Activated naive CD8-positive, alpha-beta T cell treated with anti-CD3 and anti-CD28 coated beads for 36 hours (primary cell): ENCODE measurements at regions not wholly inside any gene's neighbourhood (a gene's known extent, or its start where the extent isn't known, plus 50 kb on each side); places are given as distances from the start of the nearest gene placed in this dataset.
"Not testable (repeated sequence)": the region's sequence is repeated elsewhere in the genome, so short reads cannot be mapped to it uniquely, and the experiment has no call there.

Experiments used
- DNase-seq: peaks from one replicate; pipeline ENCODE4 v3.0.0; 2021
- H3K27ac Mint-ChIP-seq: one replicate; pipeline ENCODE4 v1.8.0; 2022; ENCODE audit warnings: mild to moderate bottlenecking, moderate library complexity, mixed read lengths
- H3K27me3 Mint-ChIP-seq: one replicate; pipeline ENCODE4 v1.8.0; 2022; ENCODE audit warnings: mild to moderate bottlenecking, mixed read lengths
- H3K36me3 Mint-ChIP-seq: one replicate; pipeline ENCODE4 v1.8.0; 2021; ENCODE audit warnings: mild to moderate bottlenecking, mixed read lengths
- H3K4me1 Mint-ChIP-seq: one replicate; pipeline ENCODE4 v1.8.0; 2021; ENCODE audit warnings: mixed read lengths
- H3K4me3 Mint-ChIP-seq: one replicate; pipeline ENCODE4 v1.8.0; 2022; ENCODE audit warnings: mild to moderate bottlenecking, moderate library complexity, mixed read lengths
- H3K9me3 Mint-ChIP-seq: one replicate; pipeline ENCODE4 v1.8.0; 2022; ENCODE audit warnings: mixed read lengths

DNA sequence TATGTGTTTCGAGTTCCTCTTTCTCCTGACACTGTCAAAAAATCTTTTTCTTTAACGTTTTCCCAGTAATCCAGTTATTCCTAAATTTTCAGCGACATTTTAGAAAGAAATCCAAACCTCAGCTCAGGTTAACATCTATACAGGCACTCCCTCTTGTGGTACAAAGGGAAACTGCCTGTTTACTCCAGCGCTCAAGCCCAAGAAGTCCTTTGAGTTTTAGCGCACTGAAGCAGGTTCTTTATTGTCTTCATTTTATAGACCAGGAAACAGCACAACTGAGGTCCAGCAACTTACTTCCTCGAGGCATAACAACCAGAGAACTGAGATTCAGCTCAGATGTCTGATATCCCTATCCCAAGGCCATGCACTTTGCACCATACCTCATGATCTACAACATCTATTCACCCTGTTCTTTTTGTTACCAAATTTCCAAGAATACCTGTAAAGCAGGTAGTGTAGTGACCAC is 287.2 kb upstream of the MKLN1 start:
- H3K9me3 Mint-ChIP-seq, result peaks cover 3% of the 10 kb centered on the region
- DNase-seq, result no peak
- H3K27ac Mint-ChIP-seq, result peak overlapping the region; percentile 39
- H3K4me1 Mint-ChIP-seq, result peaks cover 55% of the 10 kb centered on the region
- H3K36me3 Mint-ChIP-seq, result peaks cover 25% of the 10 kb centered on the region
- H3K27me3 Mint-ChIP-seq, result no peaks in the 10 kb centered on the region
- H3K4me3 Mint-ChIP-seq, result peak overlapping the region; percentile 12

DNA sequence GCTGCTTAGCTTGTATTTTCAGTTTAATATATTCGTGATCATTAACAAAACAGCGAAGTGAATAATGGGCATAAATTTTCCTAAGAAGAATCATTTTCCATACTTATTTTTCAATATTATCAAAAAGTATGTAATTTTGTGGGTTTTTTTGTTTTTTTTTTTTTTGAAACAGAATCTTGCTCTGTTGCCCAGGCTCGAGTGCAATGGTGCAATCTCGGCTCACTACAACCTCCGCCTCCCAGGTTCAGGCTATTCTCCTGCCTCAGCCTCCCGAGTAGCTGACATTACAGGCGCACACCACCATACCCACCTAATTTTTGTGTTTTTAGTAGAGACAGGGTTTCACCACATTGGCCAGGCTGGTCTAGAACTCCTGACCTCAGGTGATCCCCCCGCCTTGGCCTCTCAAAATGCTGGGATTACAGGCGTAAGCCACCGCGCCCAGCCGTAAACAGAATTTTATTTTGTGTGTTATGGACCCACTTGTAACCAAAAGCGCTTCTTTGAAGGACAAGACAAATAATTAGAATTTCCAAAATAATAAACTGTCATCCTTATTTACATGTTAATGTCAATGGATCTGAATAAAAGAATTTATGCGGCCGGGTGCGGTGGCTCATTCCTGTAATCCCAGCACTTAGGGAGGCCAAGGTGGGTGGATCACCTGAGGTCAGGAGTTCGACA is 286.5 kb upstream of the MKLN1 start:
- H3K4me1 Mint-ChIP-seq, result peaks cover 52% of the 10 kb centered on the region
- not testable (repeated sequence) for H3K27me3 Mint-ChIP-seq, H3K27ac Mint-ChIP-seq, DNase-seq, H3K4me3 Mint-ChIP-seq, H3K9me3 Mint-ChIP-seq
- peaks cover 28% of the 10 kb centered on the region for H3K36me3 Mint-ChIP-seq

DNA sequence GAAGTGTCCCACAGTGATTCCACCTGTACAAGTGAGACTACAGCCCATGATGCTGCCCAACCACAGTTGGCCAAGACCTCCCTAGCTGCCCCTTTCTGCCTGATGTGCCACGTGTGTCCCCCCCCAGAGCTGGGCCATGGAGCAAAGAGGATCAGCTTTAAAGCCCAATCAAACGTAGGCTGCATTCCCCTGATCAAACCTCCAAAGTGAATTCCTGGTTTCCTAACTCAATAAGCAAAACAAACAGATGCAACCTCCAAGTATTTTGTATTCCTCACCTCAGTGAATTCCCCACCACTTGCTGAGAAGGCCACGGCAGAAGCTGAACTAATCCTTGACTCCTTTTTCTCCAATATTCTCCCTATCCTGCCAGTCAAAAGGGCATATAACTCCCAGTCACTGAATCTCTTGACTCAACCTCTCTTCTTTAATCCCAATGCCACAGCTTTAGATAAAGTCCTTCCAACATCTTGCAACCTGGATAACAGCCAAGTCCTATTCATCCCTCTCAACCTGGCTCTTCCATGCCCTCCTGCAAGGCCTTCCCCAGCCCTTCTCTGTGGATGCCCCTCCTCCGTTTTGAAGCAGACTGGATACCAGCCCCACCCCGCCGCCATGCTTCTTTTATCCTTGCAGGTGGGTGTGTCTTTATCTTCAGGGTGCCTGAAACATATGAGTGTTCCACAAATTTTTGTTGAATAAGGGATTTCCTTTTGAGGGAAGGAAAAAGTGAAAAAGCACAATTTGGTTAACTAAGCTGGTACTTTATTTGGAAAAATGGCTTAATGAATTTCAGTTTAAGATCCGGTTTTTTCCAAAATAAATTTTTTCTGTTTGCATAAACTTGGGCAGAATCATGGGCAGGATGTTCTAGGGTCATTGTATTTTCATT is 285.2 kb upstream of the MKLN1 start:
- H3K27ac Mint-ChIP-seq, result peak overlapping the region; percentile 41
- H3K4me3 Mint-ChIP-seq, result no peak overlapping the region
- no peak for DNase-seq
- H3K4me1 Mint-ChIP-seq, result peaks cover 52% of the 10 kb centered on the region
- peaks cover 9% of the 10 kb centered on the region for H3K9me3 Mint-ChIP-seq
- no peaks in the 10 kb centered on the region for H3K27me3 Mint-ChIP-seq
- peaks cover 40% of the 10 kb centered on the region for H3K36me3 Mint-ChIP-seq

DNA sequence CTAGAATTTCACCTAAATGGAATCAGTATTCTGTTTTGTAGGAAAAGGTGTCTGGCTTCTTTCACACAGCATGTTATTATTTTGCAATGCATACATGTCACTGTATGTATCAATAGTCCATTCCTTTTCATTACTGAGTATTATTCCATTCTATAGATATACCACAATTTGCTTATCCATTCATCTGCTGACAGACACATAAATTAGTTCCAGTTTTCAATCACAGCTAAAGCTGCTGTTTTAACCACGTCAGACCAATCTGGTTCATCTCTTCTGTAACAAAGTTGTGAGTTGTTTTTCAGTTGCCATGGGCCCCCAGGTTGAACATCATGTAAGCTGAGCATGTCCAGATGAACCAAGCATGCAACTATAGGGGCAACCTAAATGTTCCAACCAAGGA is 282.1 kb upstream of the MKLN1 start:
- H3K9me3 Mint-ChIP-seq, result peaks cover 11% of the 10 kb centered on the region
- H3K4me1 Mint-ChIP-seq, result peaks cover 54% of the 10 kb centered on the region
- H3K27ac Mint-ChIP-seq, result no peak overlapping the region
- H3K4me3 Mint-ChIP-seq, result no peak overlapping the region
- no peaks in the 10 kb centered on the region for H3K27me3 Mint-ChIP-seq
- H3K36me3 Mint-ChIP-seq, result peaks cover 56% of the 10 kb centered on the region
- no peak for DNase-seq

DNA sequence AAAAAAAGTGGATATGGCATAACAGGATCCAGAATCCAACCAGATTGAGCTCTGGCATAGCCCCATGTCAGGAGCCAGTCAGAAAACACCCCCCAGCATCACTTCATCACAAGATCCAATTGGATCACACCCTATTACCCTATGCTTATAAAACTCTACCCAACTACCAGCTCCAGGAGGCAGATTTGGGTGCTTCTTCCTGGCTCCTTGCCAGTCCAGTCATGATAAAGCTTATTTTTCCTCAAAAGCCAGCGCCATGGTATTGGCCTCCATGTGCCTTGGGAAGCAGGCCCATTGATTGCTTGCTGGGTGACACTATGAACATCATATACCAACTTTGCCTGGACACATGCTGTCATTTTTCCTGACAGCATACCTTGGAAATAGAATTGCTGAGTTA is 281.4 kb upstream of the MKLN1 start:
- H3K36me3 Mint-ChIP-seq, result peaks cover 58% of the 10 kb centered on the region
- peaks cover 52% of the 10 kb centered on the region for H3K4me1 Mint-ChIP-seq
- H3K27ac Mint-ChIP-seq, result peak overlapping the region; percentile 67

DNA sequence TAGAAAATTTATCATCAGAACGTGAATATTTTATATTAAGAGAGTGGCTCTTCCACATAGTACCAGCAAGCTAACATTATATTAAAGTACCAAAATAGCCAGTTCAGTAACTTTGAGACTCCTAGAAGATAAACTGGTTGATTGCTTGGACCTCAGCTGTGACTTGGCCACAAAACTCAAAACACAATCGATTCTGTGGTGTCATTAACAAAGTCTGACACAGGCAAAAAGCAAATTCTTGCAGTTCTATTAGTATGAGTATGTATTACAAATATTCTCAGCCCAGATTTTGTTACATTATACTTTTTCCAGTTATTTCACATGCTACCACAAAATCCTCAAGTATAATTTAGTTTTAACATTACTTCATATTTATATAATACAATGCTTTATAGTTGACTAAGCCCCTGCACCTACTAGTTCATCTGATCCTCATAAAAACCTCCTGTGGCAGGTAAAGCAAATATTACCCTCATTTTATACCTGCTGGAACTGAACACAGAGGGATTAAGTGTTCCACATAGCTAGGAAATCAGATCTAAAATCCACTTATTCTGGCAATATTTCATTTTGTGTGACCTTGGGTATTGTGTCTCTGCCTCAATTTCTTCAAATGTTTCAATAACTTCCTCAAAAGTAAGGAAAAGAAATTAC is 279.9 kb upstream of the MKLN1 start:
- no peak for DNase-seq
- peaks cover 58% of the 10 kb centered on the region for H3K36me3 Mint-ChIP-seq
- H3K27ac Mint-ChIP-seq, result no peak overlapping the region
- H3K9me3 Mint-ChIP-seq, result peaks cover 11% of the 10 kb centered on the region
- H3K27me3 Mint-ChIP-seq, result no peaks in the 10 kb centered on the region
- peaks cover 47% of the 10 kb centered on the region for H3K4me1 Mint-ChIP-seq
- H3K4me3 Mint-ChIP-seq, result no peak overlapping the region

More for the DNA sequence above, 281.4 kb upstream of the MKLN1 start:
- H3K4me3 Mint-ChIP-seq, result no peak overlapping the region
- no peaks in the 10 kb centered on the region for H3K27me3 Mint-ChIP-seq
- no peak for DNase-seq
- peaks cover 11% of the 10 kb centered on the region for H3K9me3 Mint-ChIP-seq

DNA sequence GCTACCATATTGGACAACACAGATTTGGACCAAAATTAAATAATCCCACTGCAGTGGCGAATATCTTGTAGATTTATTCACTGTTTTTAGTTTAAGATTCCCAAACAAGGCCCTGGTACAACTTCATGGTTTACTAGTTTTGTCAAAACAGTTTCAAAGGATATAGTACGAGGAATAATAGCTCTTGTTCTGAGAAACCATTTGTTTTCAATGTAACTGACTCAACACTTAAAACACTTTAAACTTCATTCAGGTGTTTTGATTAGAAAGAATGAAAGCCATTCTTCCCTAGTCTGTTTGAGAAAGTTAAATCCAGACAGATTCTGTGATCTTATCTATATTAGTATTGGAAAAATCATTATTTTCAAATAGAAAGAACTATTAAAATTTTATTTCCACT is 276.4 kb upstream of the MKLN1 start:
- peaks cover 45% of the 10 kb centered on the region for H3K36me3 Mint-ChIP-seq
- H3K27ac Mint-ChIP-seq, result no peak overlapping the region
- peaks cover 3% of the 10 kb centered on the region for H3K9me3 Mint-ChIP-seq
- no peaks in the 10 kb centered on the region for H3K27me3 Mint-ChIP-seq
- peaks cover 60% of the 10 kb centered on the region for H3K4me1 Mint-ChIP-seq
- no peak for DNase-seq
- no peak overlapping the region for H3K4me3 Mint-ChIP-seq

DNA sequence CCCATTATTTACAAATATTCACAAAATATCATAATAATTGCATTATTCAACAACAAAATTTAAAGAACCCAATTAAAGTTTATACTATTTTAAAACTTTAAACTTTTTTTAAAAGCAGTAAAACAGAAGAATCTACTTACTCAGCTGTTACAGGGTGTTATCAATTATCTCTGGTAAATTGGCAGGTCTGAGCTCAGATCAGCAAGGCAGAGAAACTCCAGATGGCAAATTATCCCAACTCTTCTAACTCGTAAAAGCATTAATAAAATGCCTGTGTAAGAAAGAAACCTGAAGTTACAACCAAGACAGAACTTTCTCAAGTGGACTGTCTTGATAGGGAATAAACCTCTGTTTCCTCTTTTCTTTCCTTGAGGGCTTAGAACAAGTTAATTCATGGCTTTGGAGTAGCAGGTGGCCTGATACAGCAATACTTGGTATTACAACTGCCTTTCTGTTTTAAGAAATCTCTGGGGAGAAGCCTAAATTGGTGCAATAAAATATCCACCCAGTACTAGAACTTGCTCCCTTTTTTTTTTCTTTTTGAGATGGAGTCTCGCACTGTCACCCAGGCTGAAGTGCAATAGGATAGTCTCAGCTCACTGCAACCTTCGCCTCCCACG is 275.3 kb upstream of the MKLN1 start:
- peaks cover 1% of the 10 kb centered on the region for H3K9me3 Mint-ChIP-seq
- no peak overlapping the region for H3K27ac Mint-ChIP-seq
- H3K4me3 Mint-ChIP-seq, result no peak overlapping the region
- H3K4me1 Mint-ChIP-seq, result peaks cover 65% of the 10 kb centered on the region
- H3K27me3 Mint-ChIP-seq, result no peaks in the 10 kb centered on the region
- DNase-seq, result no peak
- H3K36me3 Mint-ChIP-seq, result peaks cover 37% of the 10 kb centered on the region

DNA sequence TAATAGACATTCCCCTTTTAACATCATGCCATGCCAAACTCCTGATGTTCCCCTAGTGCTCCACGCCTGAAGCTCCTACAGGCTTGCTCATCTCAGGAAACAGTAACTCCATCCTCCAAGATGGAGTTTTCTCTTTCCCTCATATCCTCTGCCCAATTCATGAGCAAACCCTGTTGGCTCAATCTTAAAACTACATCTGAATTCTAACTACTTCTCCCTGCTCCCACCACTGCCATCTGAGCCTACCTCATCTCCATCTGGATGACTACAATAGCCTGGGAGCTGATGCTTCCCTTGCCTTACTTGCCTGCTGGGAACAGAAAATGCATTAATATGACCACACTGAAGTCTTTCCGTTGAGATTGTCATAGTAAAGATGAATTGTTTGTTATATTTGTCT is 271.7 kb upstream of the MKLN1 start:
- Mint-ChIP-seq H3K4me3 (no peak overlapping the region), H3K27ac (peak overlapping the region; percentile 94), H3K9me3 (peaks cover 2% of the 10 kb centered on the region), H3K4me1 (peaks cover 60% of the 10 kb centered on the region), H3K27me3 (no peaks in the 10 kb centered on the region), H3K36me3 (peaks cover 26% of the 10 kb centered on the region)
- no peak for DNase-seq

DNA sequence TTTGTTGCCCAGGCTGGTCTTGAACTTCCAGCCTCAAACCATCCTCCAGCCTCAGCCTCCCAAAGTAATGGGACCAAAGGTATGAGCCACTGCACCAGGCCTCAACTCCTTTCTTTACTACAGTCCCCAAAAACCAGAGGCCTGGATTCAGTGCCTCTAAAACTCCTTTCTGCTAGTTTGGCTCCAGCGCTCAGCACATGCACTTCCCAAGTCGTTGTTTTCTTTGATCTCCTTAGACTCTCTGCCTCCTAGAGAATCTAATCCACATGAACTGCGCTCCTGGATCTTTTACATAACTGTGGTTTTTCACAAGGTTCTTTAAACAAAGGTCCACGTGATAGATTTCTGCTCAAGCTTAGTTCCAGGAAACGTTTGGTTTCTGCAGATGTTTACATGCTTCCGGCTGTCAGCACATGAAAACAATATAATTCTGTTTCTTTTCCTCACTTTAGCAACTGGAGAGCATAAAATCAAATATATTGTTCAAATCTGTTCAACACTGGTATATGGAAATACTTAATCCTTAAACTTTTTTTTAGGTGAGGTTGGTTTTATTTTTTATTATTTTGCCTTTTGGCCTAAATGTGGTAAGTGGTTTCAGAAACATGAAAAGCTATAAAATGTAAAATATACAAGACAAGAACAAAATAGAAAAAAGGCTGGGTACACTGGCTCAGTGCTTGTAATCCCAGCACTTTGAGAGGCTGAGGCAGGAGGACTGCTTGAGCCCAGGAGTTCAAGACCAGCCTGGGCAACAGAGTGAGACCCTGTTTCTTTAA is 270.5 kb upstream of the MKLN1 start:
- H3K27ac Mint-ChIP-seq, result peak overlapping the region; percentile 94
- peaks cover 2% of the 10 kb centered on the region for H3K9me3 Mint-ChIP-seq
- DNase-seq, result no peak
- H3K36me3 Mint-ChIP-seq, result peaks cover 31% of the 10 kb centered on the region
- peaks cover 64% of the 10 kb centered on the region for H3K4me1 Mint-ChIP-seq
- peak overlapping the region; percentile 57 for H3K4me3 Mint-ChIP-seq
- H3K27me3 Mint-ChIP-seq, result no peaks in the 10 kb centered on the region

DNA sequence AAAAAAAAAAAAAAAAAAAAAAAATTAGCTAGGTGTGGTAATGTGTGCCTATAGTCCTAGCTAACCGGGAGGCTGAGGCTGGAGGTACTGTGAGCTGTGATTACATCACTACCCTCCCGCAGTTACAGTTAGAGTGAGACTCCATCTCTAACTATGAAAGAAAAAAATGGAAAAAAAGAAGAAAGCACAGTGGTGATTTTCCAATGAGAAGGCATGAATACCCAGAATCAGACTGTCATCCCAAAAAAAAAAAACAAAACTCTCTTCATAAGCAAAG is 269.9 kb upstream of the MKLN1 start:
- peaks cover 58% of the 10 kb centered on the region for H3K4me1 Mint-ChIP-seq
- peaks cover 31% of the 10 kb centered on the region for H3K36me3 Mint-ChIP-seq
- no peaks in the 10 kb centered on the region for H3K27me3 Mint-ChIP-seq
- DNase-seq, result peak; percentile 38
- peak overlapping the region; percentile 32 for H3K4me3 Mint-ChIP-seq
- H3K9me3 Mint-ChIP-seq, result peaks cover 2% of the 10 kb centered on the region
- peak overlapping the region; percentile 94 for H3K27ac Mint-ChIP-seq

DNA sequence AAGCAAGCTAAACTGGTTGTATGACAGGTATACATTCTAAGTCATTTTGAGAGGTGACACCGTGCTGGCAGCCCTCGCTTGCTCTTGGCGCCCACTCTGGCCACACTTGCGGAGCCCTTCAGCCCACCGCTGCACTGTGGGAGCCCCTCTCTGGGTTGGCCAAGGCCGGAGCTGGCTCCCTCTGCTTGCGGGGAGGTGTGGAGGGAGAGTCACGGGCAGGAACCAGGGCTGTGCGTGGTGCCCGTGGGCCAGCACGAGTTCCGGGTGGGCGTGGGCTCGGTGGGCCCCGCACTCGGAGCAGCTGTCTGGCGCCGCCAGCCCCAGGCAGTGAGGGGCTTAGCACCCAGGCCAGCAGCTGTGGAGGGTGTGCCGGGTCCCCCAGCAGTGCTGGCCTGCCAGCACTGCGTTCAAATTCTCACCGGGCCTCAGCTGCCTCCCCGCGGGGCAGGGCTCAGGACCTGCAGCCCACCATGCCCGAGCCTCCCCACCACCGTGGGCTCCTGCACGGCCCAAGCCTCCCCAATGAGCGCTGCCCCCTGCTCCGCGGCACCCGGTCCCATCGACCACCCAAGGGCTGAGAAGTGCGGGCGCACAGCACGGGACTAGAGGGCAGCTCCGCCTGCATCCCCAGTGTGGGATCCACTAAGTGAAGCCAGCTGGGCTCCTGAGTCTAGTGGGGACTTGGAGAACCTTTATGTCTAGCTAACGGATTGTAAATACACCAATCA is 269.0 kb upstream of the MKLN1 start:
- Mint-ChIP-seq H3K4me1 (peaks cover 60% of the 10 kb centered on the region), H3K36me3 (peaks cover 36% of the 10 kb centered on the region), H3K27ac (peak overlapping the region; percentile 94)
- not testable (repeated sequence) for H3K27me3 Mint-ChIP-seq, H3K4me3 Mint-ChIP-seq, H3K9me3 Mint-ChIP-seq, DNase-seq

DNA sequence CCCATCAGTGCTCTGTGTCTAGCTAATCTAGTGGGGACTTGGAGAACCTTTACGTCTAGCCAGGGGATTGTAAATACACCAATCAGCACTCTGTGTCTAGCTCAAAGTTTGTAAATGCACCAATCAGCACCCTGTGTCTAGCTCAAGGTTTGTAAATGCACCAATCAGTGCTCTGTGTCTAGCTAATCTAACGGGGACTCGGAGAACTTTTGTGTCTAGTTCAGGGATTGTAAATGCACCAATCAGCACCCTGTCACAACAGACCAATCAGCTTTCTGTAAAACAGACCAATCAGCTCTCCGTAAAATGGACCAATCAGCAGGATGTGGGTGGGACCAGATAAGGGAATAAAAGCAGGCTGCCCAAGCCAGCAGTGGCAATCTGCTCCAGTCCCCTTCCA is 268.3 kb upstream of the MKLN1 start:
- peak overlapping the region; percentile 47 for H3K4me3 Mint-ChIP-seq
- H3K27ac Mint-ChIP-seq, result peak overlapping the region; percentile 81
- not testable (repeated sequence) for DNase-seq, H3K9me3 Mint-ChIP-seq, H3K27me3 Mint-ChIP-seq
- H3K4me1 Mint-ChIP-seq, result peaks cover 62% of the 10 kb centered on the region
- H3K36me3 Mint-ChIP-seq, result peaks cover 37% of the 10 kb centered on the region

DNA sequence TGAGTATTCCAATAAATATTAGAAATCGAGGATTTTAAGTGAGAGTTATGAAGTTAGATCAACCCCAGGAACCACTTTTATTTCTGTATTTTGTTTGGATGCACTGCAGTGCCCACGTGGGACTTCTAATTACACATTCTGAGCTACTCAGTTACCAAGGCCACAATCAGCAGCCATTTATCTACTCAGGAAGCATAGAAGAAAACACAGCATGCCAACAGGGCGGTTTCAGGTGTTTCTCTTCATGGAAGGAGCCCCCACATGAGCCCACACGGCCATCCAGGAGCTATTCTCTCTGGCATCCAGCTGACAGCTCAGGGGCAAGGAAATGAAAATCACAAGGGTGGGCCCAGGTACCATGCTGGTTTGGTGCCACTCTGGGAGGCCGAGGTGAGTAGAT is 266.5 kb upstream of the MKLN1 start:
- Mint-ChIP-seq H3K4me3 (no peak overlapping the region), H3K4me1 (peaks cover 57% of the 10 kb centered on the region), H3K36me3 (peaks cover 33% of the 10 kb centered on the region), H3K27ac (peak overlapping the region; percentile 42), H3K9me3 (peaks cover 2% of the 10 kb centered on the region), H3K27me3 (no peaks in the 10 kb centered on the region)
- no peak for DNase-seq
